Lung (tissue), 11 donors: ENCODE measurements at regions not wholly inside any gene's neighbourhood (a gene's known extent, or its start where the extent isn't known, plus 50 kb on each side); places are given as distances from the start of the nearest gene placed in this dataset.

Experiments used
- ATAC-seq: fragments of 200-7000 bp; cut with Tn5 transposase; one replicate; pipeline ENCODE4 v1.9.1; 2020; ENCODE audit warnings: moderate number of reproducible peaks; ENCODE audit not compliant: insufficient read depth, low FRiP score
- DNase-seq, 3 donors: peaks; one replicate each; pipeline ENCODE4 v3.0.0-alpha.2; 2013 to 2017
- H3K27ac ChIP-seq, 2 donors: one replicate each; pipeline ENCODE4 v1.5.1; 2013; ENCODE audit warnings: mild to moderate bottlenecking in 2 of 2, moderate library complexity in 2 of 2, control low read depth in 1 of 2, inconsistent platforms in 1 of 2, low read depth in 1 of 2, low read length in 1 of 2
- H3K27me3 ChIP-seq, 3 donors: one replicate each; pipeline ENCODE4 v1.5.1; 2013; ENCODE audit warnings: low read length in 2 of 3; ENCODE audit not compliant: control insufficient read depth in 3 of 3, insufficient read depth in 3 of 3
- H3K36me3 ChIP-seq, 4 donors: one replicate each; pipeline ENCODE4 v1.5.1; 2013; ENCODE audit warnings: low read length in 4 of 4, mild to moderate bottlenecking in 1 of 4, moderate library complexity in 1 of 4; ENCODE audit not compliant: control insufficient read depth in 4 of 4, insufficient read depth in 4 of 4
- H3K4me1 ChIP-seq, 5 donors: one replicate each; pipeline ENCODE4 v1.5.1; 2013; ENCODE audit warnings: low read length in 5 of 5, mild to moderate bottlenecking in 2 of 5, moderate library complexity in 1 of 5; ENCODE audit not compliant: control insufficient read depth in 5 of 5, insufficient read depth in 5 of 5
- H3K4me3 ChIP-seq: one replicate; pipeline ENCODE4 v1.5.1; 2013; ENCODE audit warnings: mild to moderate bottlenecking, control low read depth, moderate library complexity
- H3K9ac ChIP-seq, 2 donors: one replicate each; pipeline ENCODE4 v1.5.1; 2013; ENCODE audit warnings: low read length in 2 of 2, control low read depth in 1 of 2; ENCODE audit not compliant: insufficient read depth in 1 of 2
- H3K9me3 ChIP-seq, 4 donors: one replicate each; pipeline ENCODE4 v1.5.1; 2013; ENCODE audit warnings: low read length in 3 of 4, mild to moderate bottlenecking in 1 of 4, moderate library complexity in 1 of 4; ENCODE audit not compliant: control insufficient read depth in 4 of 4, insufficient read depth in 3 of 4
- WGBS, 2 donors: extraction: QIAGEN DNeasy Blood & Tissue Kit; methylation state at CpG; one replicate each; pipeline ENCODE4 v1.1.7; 2013; 5-methylcytosine and 5-hydroxymethylcytosine counted together
- TF ChIP-seq, protein P1 (sequence below): IDR thresholded peaks from 2 replicates; pipeline ENCODE4 v1.5.1; 2012; ENCODE audit warnings: mild to moderate bottlenecking; ENCODE audit errors: control extremely low read depth, extremely low read depth
- donor health status: control.
- donor health status: control.
- donor health status: Bipolar disorder and iron deficiency.
- donor health status: healthy.
- donor health status: DM: yes; HTN: yes; CAD: no.

DNA sequence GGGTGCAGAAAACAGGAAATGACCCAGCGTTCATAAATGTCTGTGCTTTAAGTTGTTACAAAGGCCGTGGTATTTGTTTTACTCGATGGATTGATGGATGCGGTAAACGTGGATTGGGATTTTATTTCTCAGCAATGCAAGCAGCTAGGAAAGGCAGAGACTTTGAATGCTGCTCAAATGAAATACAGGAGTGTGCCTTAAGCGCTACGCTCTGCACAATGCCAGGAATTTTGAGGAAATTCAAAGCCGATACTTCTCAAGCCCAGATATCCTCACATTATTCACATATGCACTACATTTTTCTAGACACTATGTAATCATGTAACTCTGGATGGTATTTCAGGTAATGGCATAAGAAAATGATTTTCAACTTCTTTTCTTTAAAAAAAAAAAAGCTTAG is 514.3 kb upstream of the ADARB2 start:
- H3K27ac ChIP-seq = no peak overlapping the region
- DNase-seq (no peak), ATAC-seq (no peak)
- no peaks in the 10 kb centered on the region for H3K36me3 ChIP-seq
- no peak overlapping the region for H3K9ac ChIP-seq
- H3K9me3 ChIP-seq = peaks cover 0 to 6% (median 2%) of the 10 kb centered on the region in 4 donors
- H3K4me3 ChIP-seq = no peak overlapping the region
- no peaks in the 10 kb centered on the region for H3K27me3 ChIP-seq
- 54 to 55% methylated on average over 8 of the region's 8 CpGs for WGBS, 2 donors
- TF ChIP-seq, protein P1, sequence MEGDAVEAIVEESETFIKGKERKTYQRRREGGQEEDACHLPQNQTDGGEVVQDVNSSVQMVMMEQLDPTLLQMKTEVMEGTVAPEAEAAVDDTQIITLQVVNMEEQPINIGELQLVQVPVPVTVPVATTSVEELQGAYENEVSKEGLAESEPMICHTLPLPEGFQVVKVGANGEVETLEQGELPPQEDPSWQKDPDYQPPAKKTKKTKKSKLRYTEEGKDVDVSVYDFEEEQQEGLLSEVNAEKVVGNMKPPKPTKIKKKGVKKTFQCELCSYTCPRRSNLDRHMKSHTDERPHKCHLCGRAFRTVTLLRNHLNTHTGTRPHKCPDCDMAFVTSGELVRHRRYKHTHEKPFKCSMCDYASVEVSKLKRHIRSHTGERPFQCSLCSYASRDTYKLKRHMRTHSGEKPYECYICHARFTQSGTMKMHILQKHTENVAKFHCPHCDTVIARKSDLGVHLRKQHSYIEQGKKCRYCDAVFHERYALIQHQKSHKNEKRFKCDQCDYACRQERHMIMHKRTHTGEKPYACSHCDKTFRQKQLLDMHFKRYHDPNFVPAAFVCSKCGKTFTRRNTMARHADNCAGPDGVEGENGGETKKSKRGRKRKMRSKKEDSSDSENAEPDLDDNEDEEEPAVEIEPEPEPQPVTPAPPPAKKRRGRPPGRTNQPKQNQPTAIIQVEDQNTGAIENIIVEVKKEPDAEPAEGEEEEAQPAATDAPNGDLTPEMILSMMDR = no peak
- H3K4me1 ChIP-seq = peaks cover 0 to 2% (median 0%) of the 10 kb centered on the region in 5 donors

DNA sequence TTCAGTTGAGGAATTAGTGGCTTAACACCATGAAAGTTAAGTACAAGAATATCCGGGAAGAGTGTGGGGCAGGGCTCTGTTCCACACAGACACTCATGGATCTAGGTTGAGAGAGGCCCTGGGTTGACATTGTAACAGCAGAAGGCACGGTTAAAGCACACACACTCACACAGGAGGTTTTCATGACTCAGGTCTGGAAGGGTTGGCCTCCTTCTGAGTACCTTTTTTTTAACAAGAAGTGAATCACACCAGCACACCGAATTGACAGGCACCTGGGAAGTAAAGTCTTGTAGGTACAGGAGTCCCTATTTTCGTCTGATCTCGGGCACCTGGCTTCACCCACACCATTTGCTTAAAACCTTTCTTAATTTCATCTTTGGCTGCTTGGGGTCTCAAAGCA is 509.4 kb upstream of the ADARB2 start:
- H3K9me3 ChIP-seq = peaks cover 0 to 5% (median 2%) of the 10 kb centered on the region in 4 donors
- no peak for DNase-seq
- peaks cover 0 to 2% (median 0%) of the 10 kb centered on the region in 5 donors for H3K4me1 ChIP-seq
- 86 to 87% methylated on average over 5 of the region's 5 CpGs for WGBS, 2 donors
- TF ChIP-seq, protein P1 = no peak
- H3K27me3 ChIP-seq = no peaks in the 10 kb centered on the region
- H3K36me3 ChIP-seq = no peaks in the 10 kb centered on the region
- no peak overlapping the region for H3K4me3 ChIP-seq
- H3K27ac ChIP-seq = no peak overlapping the region
- ATAC-seq = no peak
- no peak overlapping the region for H3K9ac ChIP-seq

- Histone ChIP-seq H3K27ac (no peak overlapping the region), H3K36me3 (no peaks in the 10 kb centered on the region), H3K27me3 (no peaks in the 10 kb centered on the region), H3K4me3 (no peak overlapping the region), H3K9ac (no peak overlapping the region), H3K4me1 (no peaks in the 10 kb centered on the region), H3K9me3 (peaks cover 0 to 6% (median 2%) of the 10 kb centered on the region in 4 donors)
- 95 to 97% methylated on average over 5 of the region's 5 CpGs for WGBS, 2 donors
- ATAC-seq (no peak), DNase-seq (no peak)
- TF ChIP-seq, protein P1 = no peak
These were observed 508.3 kb upstream of the ADARB2 start for GRCh38 chr10:2245580-2245979.

DNA sequence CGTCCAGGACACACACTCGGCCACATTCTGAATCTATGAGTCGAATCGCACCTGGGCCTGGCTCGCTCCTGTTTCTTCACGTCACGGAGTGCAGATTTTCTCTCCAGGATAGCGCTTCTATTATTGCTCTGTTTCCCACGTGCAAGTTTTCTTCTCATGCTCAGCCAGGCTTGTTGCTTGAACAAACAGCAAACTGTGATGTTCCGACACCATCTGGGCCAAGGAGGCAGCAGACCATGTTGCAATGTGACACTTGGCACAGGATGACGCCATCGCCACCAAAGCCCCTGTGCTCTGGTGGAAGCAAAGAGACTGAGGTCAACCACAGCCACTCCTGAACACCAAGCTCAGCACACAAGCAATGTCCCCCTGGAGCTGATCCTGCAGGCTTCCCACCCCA is 507.1 kb upstream of the ADARB2 start:
- Histone ChIP-seq H3K27me3 (no peaks in the 10 kb centered on the region), H3K4me1 (no peaks in the 10 kb centered on the region), H3K4me3 (no peak overlapping the region), H3K9ac (no peak overlapping the region), H3K36me3 (no peaks in the 10 kb centered on the region), H3K27ac (no peak overlapping the region), H3K9me3 (peaks cover 0 to 7% (median 0%) of the 10 kb centered on the region in 4 donors)
- TF ChIP-seq, protein P1 = no peak
- 83 to 91% methylated on average over 12 of the region's 12 CpGs for WGBS, 2 donors
- DNase-seq (no peak), ATAC-seq (no peak)
